GM10248 (cell line): ENCODE measurements at regions not wholly inside any gene's neighbourhood (a gene's known extent, or its start where the extent isn't known, plus 50 kb on each side); places are given as distances from the start of the nearest gene placed in this dataset.

ENCODE experiments used
- CTCF ChIA-PET: fragments of 300-600 bp; sonication (Branson Sonifier 250); formaldehyde crosslinking; extraction: SDS; loops from one replicate; lab custom pipeline; 2021; ENCODE audit warnings: antibody characterized with exemption; lab: Yijun Ruan, JAX
- POLR2A ChIA-PET: fragments of 350-650 bp; sonication (Branson Sonifier 250); formaldehyde crosslinking; extraction: SDS; loops from one replicate; lab custom pipeline; 2020; ENCODE audit warnings: antibody characterized with exemption; lab: Yijun Ruan, JAX
- DNase-seq: peaks from one replicate; pipeline ENCODE4 v3.0.0; 2012; ENCODE audit errors: extremely low spot score
- CTCF ChIP-seq: IDR thresholded peaks from 2 replicates; pipeline ENCODE4 v1.5.1; 2012; ENCODE audit warnings: mild to moderate bottlenecking, low read depth; ENCODE audit errors: extremely low read depth, missing control alignments, control extremely low read depth

- ChIA-PET CTCF (interaction anchor here (0.9 kb wide), 1 partner anchor 39 kb away, joined by 3 read pairs; no protein-coding TSS in a partner anchor), POLR2A (no interaction called here)
- DNase-seq = no peak
- no peak for TF ChIP-seq CTCF
These were observed 75.3 kb upstream of the POMP start for GRCh38 chr13:28583651-28584091.

GRCh38 chr13:28582892-28583240 is 76.1 kb upstream of the POMP start:
- TF ChIP-seq CTCF = no peak
- ChIA-PET POLR2A (no interaction called here), CTCF (no interaction called here)
- DNase-seq = no peak

GRCh38 chr13:28582225-28582891 is 76.6 kb upstream of the POMP start:
- no peak for TF ChIP-seq CTCF
- POLR2A ChIA-PET = no interaction called here
- CTCF ChIA-PET = no interaction called here
- DNase-seq = peak; percentile 43

GRCh38 chr13:28581451-28581850 is 77.5 kb upstream of the POMP start:
- DNase-seq = no peak
- ChIA-PET POLR2A (no interaction called here), CTCF (no interaction called here)
- no peak for TF ChIP-seq CTCF

GRCh38 chr13:28579736-28580135 is 79.2 kb upstream of the POMP start:
- DNase-seq = no peak
- ChIA-PET CTCF (no interaction called here), POLR2A (no interaction called here)
- no peak for TF ChIP-seq CTCF

GRCh38 chr13:28579322-28579721 is 79.6 kb upstream of the POMP start:
- POLR2A ChIA-PET = no interaction called here
- no peak for TF ChIP-seq CTCF

More at GRCh38 chr13:28579322-28579721, 79.6 kb upstream of the POMP start:
- CTCF ChIA-PET = no interaction called here
- no peak for DNase-seq
